GM12865 (cell line): ENCODE measurements at regions not wholly inside any gene's neighbourhood (a gene's known extent, or its start where the extent isn't known, plus 50 kb on each side); places are given as distances from the start of the nearest gene placed in this dataset.
"Not testable (repeated sequence)": the region's sequence is repeated elsewhere in the genome, so short reads cannot be mapped to it uniquely, and the experiment has no call there.

Experiments used
- DNase-seq: peaks from one replicate; pipeline ENCODE4 v3.0.0; 2010; ENCODE audit warnings: low read depth
- H3K4me3 ChIP-seq: 2 replicates; pipeline ENCODE4 v1.5.1; 2011; ENCODE audit warnings: mild to moderate bottlenecking, low read depth, low read length, control low read depth
- TF ChIP-seq, protein P1 (sequence below): IDR thresholded peaks from 2 replicates; pipeline ENCODE4 v1.5.1; 2011; ENCODE audit warnings: low read length, control low read depth, low read depth, inconsistent platforms; ENCODE audit not compliant: insufficient read depth; ENCODE audit errors: missing control alignments

DNA sequence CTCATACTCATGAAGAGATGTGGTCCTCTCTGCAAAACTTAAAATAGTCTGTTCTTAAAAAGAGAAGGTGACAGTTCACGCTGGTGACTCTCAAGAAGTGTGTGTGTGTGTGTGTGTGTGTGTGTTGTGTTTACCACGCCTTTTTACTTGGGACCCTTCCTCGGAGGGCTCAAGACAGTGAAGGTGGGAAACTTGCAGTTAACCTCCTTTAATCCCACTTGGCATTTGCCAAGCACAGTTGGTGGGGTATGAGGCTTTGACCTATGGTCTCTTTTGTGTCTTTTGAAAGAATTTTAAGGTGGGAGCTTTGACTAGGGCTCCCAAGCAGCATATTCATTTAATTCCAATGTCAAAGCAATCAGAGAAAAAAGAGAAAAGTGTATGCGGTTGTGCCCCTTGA, 395.8 kb downstream of the TFAP2B start:
- H3K4me3 ChIP-seq, result no peak overlapping the region
- TF ChIP-seq, protein P1, sequence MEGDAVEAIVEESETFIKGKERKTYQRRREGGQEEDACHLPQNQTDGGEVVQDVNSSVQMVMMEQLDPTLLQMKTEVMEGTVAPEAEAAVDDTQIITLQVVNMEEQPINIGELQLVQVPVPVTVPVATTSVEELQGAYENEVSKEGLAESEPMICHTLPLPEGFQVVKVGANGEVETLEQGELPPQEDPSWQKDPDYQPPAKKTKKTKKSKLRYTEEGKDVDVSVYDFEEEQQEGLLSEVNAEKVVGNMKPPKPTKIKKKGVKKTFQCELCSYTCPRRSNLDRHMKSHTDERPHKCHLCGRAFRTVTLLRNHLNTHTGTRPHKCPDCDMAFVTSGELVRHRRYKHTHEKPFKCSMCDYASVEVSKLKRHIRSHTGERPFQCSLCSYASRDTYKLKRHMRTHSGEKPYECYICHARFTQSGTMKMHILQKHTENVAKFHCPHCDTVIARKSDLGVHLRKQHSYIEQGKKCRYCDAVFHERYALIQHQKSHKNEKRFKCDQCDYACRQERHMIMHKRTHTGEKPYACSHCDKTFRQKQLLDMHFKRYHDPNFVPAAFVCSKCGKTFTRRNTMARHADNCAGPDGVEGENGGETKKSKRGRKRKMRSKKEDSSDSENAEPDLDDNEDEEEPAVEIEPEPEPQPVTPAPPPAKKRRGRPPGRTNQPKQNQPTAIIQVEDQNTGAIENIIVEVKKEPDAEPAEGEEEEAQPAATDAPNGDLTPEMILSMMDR, result no peak
- peak; percentile 3 for DNase-seq

DNA sequence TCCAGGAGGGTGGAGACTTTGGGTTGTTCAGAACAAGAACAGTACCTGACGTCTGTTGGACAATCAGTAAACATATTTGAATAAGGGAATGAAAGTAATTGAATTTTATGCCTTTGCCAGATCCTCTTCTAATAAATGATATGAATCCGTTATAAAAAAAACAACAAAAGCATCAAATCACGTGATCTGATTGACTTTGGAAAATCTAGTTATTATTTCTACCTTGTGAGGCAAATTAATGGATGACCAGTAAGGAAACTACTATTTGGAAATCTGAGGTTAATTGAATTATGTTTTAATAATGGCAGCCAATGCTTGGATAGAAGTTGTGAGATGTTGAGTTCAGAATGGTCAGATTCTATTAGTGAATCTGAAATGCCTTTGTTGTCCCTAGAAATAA, 399.5 kb downstream of the TFAP2B start:
- no peak for DNase-seq
- no peak overlapping the region for H3K4me3 ChIP-seq
- TF ChIP-seq, protein P1, result no peak

DNA sequence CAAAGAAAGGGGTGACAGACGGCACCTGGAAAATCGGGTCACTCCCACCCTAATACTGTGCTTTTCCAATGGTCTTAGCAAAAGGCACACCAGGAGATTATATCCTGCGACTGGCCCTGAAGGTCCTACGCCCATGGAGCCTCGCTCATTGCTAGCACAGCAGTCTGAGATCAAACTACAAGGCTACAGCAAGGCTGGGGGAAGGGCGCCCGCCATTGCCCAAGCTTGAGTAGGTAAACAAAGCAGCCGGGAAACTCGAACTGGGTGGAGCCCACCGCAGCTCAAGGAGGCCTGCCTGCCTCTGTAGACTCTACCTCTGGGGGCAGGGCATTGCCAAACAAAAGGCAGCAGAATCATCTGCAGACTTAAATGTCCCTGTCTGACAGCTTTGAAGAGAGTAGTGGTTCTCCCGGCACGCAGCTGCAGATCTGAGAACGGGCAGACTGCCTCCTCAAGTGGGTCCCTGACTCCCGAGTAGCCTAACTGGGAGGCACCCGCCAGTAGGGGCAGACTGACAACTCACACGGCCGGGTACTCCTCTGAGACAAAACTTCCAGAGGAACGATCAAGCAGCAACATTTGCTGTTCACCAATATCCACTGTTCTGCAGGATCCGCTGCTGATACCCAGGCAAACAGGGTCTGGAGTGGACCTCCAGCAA, 406.0 kb downstream of the TFAP2B start:
- DNase-seq, H3K4me3 ChIP-seq: not testable (repeated sequence)

DNA sequence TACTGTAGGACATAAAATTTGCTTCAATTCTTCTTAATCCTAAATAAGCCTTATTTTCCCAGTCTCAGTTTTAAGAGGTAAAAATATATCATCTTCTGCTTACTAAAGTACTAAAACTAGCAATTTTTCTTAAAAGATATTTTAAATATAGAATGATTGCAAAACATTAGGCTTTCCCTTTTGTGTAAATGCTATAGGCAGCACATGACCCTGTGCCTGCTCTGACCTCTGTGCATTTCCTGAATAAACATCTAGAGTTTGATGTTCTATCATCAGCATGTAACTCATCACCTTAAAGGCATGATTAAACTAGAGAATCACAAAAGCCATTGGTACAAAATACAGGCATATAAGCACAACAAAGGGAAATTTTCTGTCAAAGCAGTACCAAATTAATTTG, 422.7 kb downstream of the TFAP2B start:
- TF ChIP-seq, protein P1, result no peak
- no peak overlapping the region for H3K4me3 ChIP-seq
- no peak for DNase-seq

DNA sequence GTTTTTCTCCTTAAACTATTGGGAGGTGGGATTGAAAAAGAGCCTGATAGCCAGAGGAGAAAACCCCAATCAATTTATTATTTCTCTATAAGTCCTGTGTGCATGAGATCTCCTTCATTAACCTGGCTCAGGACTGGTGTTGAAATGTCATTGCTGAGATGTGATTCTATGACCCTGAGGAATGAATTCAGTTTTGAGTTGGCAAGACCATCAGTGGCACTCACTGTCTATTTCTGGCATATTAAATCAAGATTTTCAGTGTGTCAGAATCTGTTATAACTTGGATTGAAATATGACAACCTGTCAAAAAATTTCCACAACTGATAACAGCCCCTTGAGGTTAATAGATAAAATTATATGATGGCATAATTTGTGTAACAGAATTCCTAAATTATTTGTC, 431.1 kb downstream of the TFAP2B start:
- TF ChIP-seq, protein P1, result no peak
- H3K4me3 ChIP-seq, result no peak overlapping the region
- no peak for DNase-seq

DNA sequence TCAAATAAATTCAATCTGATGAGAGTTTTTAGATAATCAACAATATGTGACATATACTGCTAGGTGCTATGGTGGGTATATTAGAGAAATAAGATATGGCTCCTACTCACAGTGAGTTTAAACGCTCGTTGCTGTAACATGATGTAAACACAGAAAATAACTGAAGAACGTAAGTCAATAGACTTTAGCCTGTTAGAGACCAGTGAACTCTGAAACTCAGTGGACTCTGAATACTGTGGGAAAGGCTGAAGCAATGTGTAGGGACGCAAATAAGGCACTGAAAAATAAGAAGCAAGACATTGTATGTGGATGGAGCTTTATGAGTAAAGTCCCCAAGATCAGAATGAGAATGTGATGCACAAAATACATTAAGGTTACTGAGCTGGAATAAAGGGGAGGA, 431.6 kb downstream of the TFAP2B start:
- H3K4me3 ChIP-seq, result no peak overlapping the region
- no peak for DNase-seq
- TF ChIP-seq, protein P1, result no peak

DNA sequence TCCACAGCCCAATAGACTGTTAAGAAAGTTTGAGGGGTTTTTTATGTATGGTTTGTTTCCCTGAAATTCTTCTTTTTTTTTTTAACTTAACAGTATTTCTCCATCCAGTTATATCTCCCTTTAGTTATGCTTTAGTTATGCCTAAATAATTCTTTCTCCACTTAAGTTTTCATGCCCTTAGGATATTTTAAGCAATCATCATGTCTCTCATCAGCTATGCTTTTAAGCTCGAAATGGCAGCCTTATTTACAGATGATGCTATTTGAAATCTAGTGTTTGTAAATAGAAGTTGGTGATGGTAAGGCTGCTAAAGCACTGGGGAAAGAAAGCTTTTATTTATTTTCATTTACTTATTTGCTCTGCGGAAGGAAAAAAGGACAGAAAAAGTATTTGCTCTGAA, 439.3 kb downstream of the TFAP2B start:
- TF ChIP-seq, protein P1, result no peak
- no peak overlapping the region for H3K4me3 ChIP-seq
- no peak for DNase-seq
